Endothelial cell of umbilical vein (primary cell): ENCODE measurements at regions not wholly inside any gene's neighbourhood (a gene's known extent, or its start where the extent isn't known, plus 50 kb on each side); places are given as distances from the start of the nearest gene placed in this dataset.

Source experiments
- BruUV-seq: library from RNA; stranded (reverse); fragments of 400-500 nt; replicated peaks from 2 replicates; lab custom pipeline; 2021; lab: Mats Ljungman, UMichigan
- CTCF ChIA-PET: fragments of 300-600, 350-600 bp; sonication (Branson Sonifier 250); formaldehyde crosslinking; loops from one replicate; lab custom pipeline; 2021; ENCODE audit warnings: antibody characterized with exemption, inconsistent platforms; lab: Charles Lee
- POLR2A ChIA-PET: fragments of 300-600, 350-600 bp; sonication (Branson Sonifier 250); formaldehyde crosslinking; loops from one replicate; lab custom pipeline; 2021; ENCODE audit warnings: antibody characterized with exemption, inconsistent platforms; lab: Charles Lee
- DNase-seq: peaks from one replicate; pipeline ENCODE4 v3.0.0-alpha.2; 2011; ENCODE audit warnings: low read depth, low spot score
- FAIRE-seq: peaks from 2 replicates; lab custom pipeline; 2011; peaks lifted over from hg19 to GRCh38; lab: Jason Lieb, UNC
- H2AFZ ChIP-seq: 2 replicates; pipeline ENCODE4 v1.6.0; 2012; ENCODE audit warnings: low read depth, low read length, control low read depth, inconsistent platforms
- H3K27ac ChIP-seq: 2 replicates; pipeline ENCODE4 v1.5.1; 2011; ENCODE audit warnings: low read depth, mild to moderate bottlenecking, control low read depth, low read length, moderate library complexity; ENCODE audit not compliant: insufficient read depth
- H3K27me3 ChIP-seq, 2 experiments: 2 replicates each; pipeline versions ENCODE4 v1.6.0 to v1.6.1; 2011; ENCODE audit warnings: low read length in 2 of 2, mixed read lengths in 1 of 2; ENCODE audit not compliant: control insufficient read depth in 2 of 2, insufficient read depth in 2 of 2
- H3K36me3 ChIP-seq, 2 experiments: 2 replicates in 1 of 2; 3 replicates in 1 of 2; pipeline ENCODE4 v1.5.1; 2011; ENCODE audit warnings: low read length in 2 of 2, mild to moderate bottlenecking in 1 of 2, moderate library complexity in 1 of 2; ENCODE audit not compliant: control insufficient read depth in 2 of 2, insufficient read depth in 2 of 2; ENCODE audit errors: extremely low read depth in 1 of 2
- H3K4me1 ChIP-seq: 3 replicates; pipeline ENCODE4 v1.5.1; 2011; ENCODE audit warnings: mild to moderate bottlenecking, low read length; ENCODE audit not compliant: control insufficient read depth, insufficient read depth; ENCODE audit errors: extremely low read depth
- H3K4me2 ChIP-seq: 2 replicates; pipeline ENCODE4 v1.6.1; 2011; ENCODE audit warnings: low read length, control low read depth, mixed read lengths; ENCODE audit not compliant: insufficient read depth
- H3K4me3 ChIP-seq, 3 experiments: fragments of 200-600 bp in 1 of 3; sonication (generic), shearing (Covaris generic) in 1 of 3; replicated peaks in 1 of 3; 2 replicates each; pipeline ENCODE4 v1.5.1; 2011 to 2016; ENCODE audit warnings: control low read depth in 3 of 3, low read length in 3 of 3, mild to moderate bottlenecking in 2 of 3, inconsistent platforms in 1 of 3, low read depth in 1 of 3, moderate library complexity in 1 of 3; ENCODE audit not compliant: insufficient read depth in 1 of 3
- H3K79me2 ChIP-seq: 2 replicates; pipeline ENCODE4 v1.6.0; 2012; ENCODE audit warnings: low read length, inconsistent platforms; ENCODE audit not compliant: control insufficient read depth, insufficient read depth
- H3K9ac ChIP-seq: replicated peaks from 2 replicates; pipeline ENCODE3; 2011; ENCODE audit warnings: low read length, control low read depth; ENCODE audit not compliant: insufficient read depth; ENCODE audit errors: extremely low read depth
- H3K9me1 ChIP-seq: replicated peaks from 3 replicates; pipeline ENCODE4 v1.6.0; 2011; ENCODE audit warnings: mild to moderate bottlenecking, low read length; ENCODE audit not compliant: control insufficient read depth, insufficient read depth; ENCODE audit errors: extremely low read depth
- H3K9me3 ChIP-seq: replicated peaks from 2 replicates; pipeline ENCODE4 v1.5.1; 2012; ENCODE audit warnings: low read length, inconsistent platforms; ENCODE audit not compliant: control insufficient read depth, insufficient read depth
- H4K20me1 ChIP-seq: replicated peaks from 2 replicates; pipeline ENCODE3; 2011; ENCODE audit warnings: mild to moderate bottlenecking, low read length; ENCODE audit not compliant: control insufficient read depth, insufficient read depth; ENCODE audit errors: extremely low read depth
- EZH2 ChIP-seq: IDR thresholded peaks from 2 replicates; pipeline ENCODE4 v1.6.1; 2012; ENCODE audit warnings: borderline replicate concordance, low read depth, mild to moderate bottlenecking, moderate library complexity, low read length, inconsistent platforms; ENCODE audit not compliant: severe bottlenecking
- FOS ChIP-seq: IDR thresholded peaks from 2 replicates; pipeline ENCODE4 v1.6.1; 2011; ENCODE audit warnings: mild to moderate bottlenecking, low read length, moderate library complexity, borderline replicate concordance; ENCODE audit not compliant: insufficient read depth
- GATA2 ChIP-seq: IDR thresholded peaks from 2 replicates; pipeline ENCODE4 v1.7.0; 2011; ENCODE audit warnings: low read depth, mild to moderate bottlenecking, moderate library complexity, mixed read lengths, low read length; ENCODE audit not compliant: insufficient read length, insufficient read depth
- JUN ChIP-seq: IDR thresholded peaks from 2 replicates; pipeline ENCODE4 v1.6.1; 2011; ENCODE audit warnings: borderline replicate concordance, low read depth; ENCODE audit not compliant: insufficient read length, insufficient read depth
- MYC ChIP-seq: IDR thresholded peaks from one replicate; pipeline ENCODE4 v1.6.1; 2011; ENCODE audit warnings: mild to moderate bottlenecking, low read depth, low read length
- POLR2AphosphoS5 ChIP-seq: IDR thresholded peaks from 2 replicates; pipeline ENCODE4 v1.6.1; 2012; ENCODE audit warnings: low read depth, mild to moderate bottlenecking, control low read depth, low read length, moderate library complexity; ENCODE audit not compliant: insufficient read depth
- dilution Hi-C: fragments of 300-500 bp; cut with MboI; formaldehyde crosslinking; loops from one replicate; pipeline ENCODE4 v1.15.0; 2019; ENCODE audit warnings: low sequenced_read_pairs; ENCODE audit not compliant: extremely low pct_ligation_motif_present
- intact Hi-C: fragments of 100-400 bp; cut with micrococcal nuclease; formaldehyde crosslinking; loops from one replicate; pipeline ENCODE4 v1.10.0; 2022
- TF ChIP-seq, protein P1 (sequence below): IDR thresholded peaks from 2 replicates; pipeline ENCODE4 v1.6.1; 2011; ENCODE audit not compliant: insufficient read depth, insufficient read length
- TF ChIP-seq, protein P2 (sequence below), 2 donors: IDR thresholded peaks; 1 replicate in 1 of 2; 2 replicates in 1 of 2; pipeline ENCODE4 v1.5.1; 2011; ENCODE audit warnings: low read length in 2 of 2, mild to moderate bottlenecking in 2 of 2, moderate library complexity in 2 of 2, control low read depth in 1 of 2, inconsistent platforms in 1 of 2, low read depth in 1 of 2; ENCODE audit not compliant: insufficient read depth in 1 of 2; ENCODE audit errors: extremely low read depth in 1 of 2

DNA sequence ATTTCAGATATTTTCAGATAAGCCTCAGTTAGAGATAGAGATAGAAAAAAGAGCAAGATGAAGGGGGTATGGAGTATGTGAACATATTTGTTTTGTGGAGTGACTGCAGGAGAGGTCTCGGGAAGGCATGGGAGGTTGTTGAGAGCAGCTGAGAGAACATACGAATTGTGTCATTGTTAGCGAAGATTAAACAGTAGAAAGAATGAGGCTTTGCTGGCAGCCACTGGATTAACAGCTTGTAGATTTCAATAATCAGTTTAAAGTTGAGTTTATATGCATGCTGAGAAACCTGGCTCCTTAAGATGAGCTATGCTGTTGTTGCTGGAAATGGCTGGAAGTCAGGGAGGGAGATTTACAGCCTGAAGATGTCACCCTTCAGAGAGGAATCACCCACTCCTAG, 100.9 kb upstream of the SORCS3 start:
- H3K4me2 ChIP-seq: no peak overlapping the region
- no TSS peak for BruUV-seq
- POLR2A ChIA-PET: no interaction called here

More for the DNA sequence above, 100.9 kb upstream of the SORCS3 start:
- no peaks in the 10 kb centered on the region for H3K79me2 ChIP-seq
- H3K9me3 ChIP-seq: no peaks in the 10 kb centered on the region
- intact Hi-C loops: no loop called here
- DNase-seq: no peak
- no peaks in the 10 kb centered on the region for H3K4me1 ChIP-seq
- no peaks in the 10 kb centered on the region for H3K36me3 ChIP-seq
- no peak overlapping the region for H2AFZ ChIP-seq
- dilution Hi-C loops: no loop called here
- no peak overlapping the region for H3K9ac ChIP-seq
- CTCF ChIA-PET: no interaction called here
- no peak for TF ChIP-seq MYC
- no peak for TF ChIP-seq EZH2
- no peak for TF ChIP-seq POLR2AphosphoS5
- TF ChIP-seq JUN: no peak
- TF ChIP-seq GATA2: no peak
- TF ChIP-seq, protein P1, sequence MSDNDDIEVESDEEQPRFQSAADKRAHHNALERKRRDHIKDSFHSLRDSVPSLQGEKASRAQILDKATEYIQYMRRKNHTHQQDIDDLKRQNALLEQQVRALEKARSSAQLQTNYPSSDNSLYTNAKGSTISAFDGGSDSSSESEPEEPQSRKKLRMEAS: no peak
- TF ChIP-seq, protein P2, sequence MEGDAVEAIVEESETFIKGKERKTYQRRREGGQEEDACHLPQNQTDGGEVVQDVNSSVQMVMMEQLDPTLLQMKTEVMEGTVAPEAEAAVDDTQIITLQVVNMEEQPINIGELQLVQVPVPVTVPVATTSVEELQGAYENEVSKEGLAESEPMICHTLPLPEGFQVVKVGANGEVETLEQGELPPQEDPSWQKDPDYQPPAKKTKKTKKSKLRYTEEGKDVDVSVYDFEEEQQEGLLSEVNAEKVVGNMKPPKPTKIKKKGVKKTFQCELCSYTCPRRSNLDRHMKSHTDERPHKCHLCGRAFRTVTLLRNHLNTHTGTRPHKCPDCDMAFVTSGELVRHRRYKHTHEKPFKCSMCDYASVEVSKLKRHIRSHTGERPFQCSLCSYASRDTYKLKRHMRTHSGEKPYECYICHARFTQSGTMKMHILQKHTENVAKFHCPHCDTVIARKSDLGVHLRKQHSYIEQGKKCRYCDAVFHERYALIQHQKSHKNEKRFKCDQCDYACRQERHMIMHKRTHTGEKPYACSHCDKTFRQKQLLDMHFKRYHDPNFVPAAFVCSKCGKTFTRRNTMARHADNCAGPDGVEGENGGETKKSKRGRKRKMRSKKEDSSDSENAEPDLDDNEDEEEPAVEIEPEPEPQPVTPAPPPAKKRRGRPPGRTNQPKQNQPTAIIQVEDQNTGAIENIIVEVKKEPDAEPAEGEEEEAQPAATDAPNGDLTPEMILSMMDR (IDR thresholded peaks at IDR 0.05; ENCODE audit: extremely low read depth in 1 of 2, insufficient read depth in 1 of 2, low read depth in 1 of 2, low read length in 2 of 2): no peak
- TF ChIP-seq FOS: no peak
- no peak for FAIRE-seq
- H3K27me3 ChIP-seq: no peaks in the 10 kb centered on the region
- H3K9me1 ChIP-seq: no peaks in the 10 kb centered on the region
- H3K27ac ChIP-seq: no peak overlapping the region
- no peak overlapping the region for H3K4me3 ChIP-seq
- H4K20me1 ChIP-seq: no peaks in the 10 kb centered on the region
